ENCODE measurements at regions not wholly inside any gene's neighbourhood (a gene's known extent, or its start where the extent isn't known, plus 50 kb on each side); places are given as distances from the start of the nearest gene placed in this dataset.
"Not testable (repeated sequence)": the region's sequence is repeated elsewhere in the genome, so short reads cannot be mapped to it uniquely, and the experiment has no call there.

DNA sequence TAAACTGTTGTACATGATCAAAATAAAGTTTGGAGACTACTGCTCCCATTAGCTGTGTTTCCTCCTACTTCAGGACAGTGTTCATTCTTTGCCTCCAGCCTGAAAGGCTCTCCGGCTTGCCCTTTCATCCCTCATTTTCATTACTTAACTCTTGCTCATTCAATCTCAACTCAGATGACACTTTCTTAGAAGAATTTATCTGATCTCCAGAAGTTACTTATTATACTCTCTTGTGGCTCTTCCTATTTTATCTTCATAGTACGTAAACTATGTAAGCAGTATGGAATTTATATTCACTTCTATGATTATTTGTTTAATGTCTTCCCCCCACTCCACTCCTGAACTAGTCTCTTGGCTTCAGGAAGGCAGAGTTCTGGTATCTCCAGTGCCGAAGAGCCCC is 1737.9 kb upstream of the C9orf72 start:
- DNase-seq = no peak

DNA sequence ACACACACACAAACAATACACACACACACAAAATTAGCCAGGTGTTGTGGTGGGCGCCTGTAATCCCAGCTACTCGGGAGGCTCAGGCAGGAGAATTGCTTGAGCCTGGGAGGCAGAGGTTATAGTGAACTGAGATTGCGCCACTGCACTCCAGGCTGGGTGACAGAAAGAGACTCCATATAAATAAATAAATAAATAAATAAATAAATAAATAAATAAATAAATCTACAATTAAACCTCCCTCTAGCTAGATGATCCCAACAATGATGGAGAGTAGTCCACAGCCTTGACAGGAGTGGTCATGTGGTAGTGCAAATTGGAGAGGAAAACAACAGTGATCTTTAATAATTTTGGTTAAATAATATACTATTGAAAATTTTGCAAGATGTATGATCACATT is 1739.0 kb upstream of the C9orf72 start:
- DNase-seq = no peak

DNA sequence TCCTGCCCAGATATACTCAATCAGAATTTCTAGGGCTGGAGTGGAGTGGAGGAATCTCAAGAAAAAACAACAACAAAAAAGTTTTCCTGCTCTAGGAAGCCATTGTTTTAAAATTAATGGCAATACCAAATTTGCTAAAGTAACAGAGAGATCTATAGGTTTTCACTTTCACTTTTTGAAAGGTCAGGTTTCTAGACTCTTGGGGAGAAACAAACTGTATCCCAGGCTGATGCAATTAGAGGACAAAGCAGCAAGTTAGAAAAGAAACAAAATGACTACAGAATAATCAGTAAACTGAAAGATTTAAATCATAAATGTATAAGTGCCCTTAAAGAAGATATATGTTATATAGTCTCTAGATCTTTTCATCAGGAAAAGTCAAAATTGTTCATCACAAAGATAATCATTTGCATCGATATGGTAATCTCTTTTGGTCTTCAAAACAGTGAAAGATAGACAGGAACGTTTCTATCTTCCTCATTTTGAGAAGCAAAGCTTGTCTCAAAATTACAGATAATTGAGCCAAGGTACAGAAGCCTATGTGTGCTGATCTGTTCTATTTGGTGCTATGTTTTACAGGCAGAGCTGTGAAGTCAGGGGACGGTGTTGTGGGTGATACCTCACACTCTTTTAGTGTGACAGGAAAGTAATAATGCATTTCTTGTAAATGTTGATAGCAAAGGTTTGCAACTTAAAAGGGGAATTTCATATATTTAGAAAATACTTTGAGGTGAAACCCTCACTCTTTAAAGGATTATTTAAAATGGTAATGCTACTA is 1746.6 kb upstream of the C9orf72 start:
- no peak for DNase-seq

DNA sequence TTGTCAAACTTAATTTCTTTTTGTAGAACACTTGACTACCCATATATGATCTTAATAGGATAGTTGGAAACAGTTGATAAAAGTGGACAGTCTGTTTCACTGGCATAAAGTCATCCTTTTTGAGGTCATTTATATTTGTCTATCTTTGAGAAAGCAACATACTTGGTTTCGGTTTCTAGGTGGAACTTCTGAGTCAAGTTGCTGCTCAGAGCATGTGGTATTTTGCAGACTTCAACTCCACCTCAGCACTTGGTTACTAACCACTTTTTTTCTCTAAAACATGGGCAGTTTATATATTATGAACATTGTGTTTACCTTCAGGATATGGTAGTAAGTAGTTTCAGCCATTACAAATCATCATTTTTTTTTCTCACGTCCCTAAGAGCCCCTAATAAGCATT is 1749.0 kb upstream of the C9orf72 start:
- no peak for DNase-seq

GRCh38 chr9:29325894-29326293 is 1752.6 kb upstream of the C9orf72 start:
- DNase-seq = no peak

GRCh38 chr9:29332789-29333188 is 1759.5 kb upstream of the C9orf72 start:
- no peak for DNase-seq

DNA sequence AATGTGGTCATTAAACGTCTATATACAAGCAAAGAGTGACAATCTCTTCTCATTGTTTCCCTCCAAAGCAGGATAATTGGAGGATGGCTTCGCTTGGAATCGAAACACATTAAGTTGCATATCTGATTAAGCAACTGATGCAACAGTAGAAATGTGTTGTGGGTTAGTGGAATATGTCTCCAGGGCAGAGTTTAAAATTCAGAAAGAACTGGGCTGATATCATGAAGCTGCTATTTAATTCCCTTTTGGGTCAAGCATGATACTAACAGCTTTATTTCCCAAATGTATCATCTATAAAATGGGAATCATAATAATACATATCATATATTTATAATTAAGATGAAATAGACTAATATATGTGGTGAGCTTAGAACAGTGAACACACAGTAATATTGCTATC is 1763.0 kb upstream of the C9orf72 start:
- DNase-seq = no peak

DNA sequence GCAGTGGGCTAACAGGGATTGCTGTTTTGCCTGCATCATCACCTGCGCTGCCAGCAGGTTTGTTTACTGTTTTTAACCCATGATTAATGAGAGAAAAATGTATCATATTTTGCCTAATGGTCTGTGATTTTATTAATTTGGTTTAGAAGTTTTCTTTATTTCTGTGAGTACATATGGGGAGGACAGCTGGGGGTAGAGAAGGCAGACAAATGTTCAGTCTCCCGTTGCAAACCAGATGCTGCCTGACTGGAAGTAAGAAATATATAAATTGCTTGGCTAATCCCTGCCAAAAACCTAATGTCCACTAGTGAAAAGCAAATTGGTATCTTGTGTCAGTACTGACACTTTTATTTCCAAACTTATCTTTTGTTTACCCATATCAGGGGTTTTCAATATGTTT is 1766.1 kb upstream of the C9orf72 start:
- no peak for DNase-seq

DNA sequence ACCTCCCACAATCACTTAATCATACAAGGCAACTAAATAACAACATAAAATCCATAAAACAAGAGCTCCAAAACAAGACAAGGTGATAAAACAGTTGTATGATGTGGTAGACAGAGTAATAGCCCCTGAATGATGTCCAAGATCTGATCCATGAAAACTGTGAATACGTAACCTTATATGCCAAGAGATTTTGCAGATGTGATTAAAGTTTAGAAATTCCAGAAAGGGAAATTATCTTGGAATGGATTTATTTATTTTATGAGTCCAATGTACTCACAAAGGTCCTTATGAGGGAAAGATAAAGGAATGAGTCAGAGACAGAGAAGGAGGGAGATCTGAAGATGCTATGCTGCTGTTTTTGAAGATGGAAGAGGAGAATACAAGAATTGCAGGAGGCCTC is 1775.7 kb upstream of the C9orf72 start:
- no peak for DNase-seq

- DNase-seq = no peak
Observed at GRCh38 chr9:29389421-29389820, 1816.1 kb upstream of the C9orf72 start.

DNA sequence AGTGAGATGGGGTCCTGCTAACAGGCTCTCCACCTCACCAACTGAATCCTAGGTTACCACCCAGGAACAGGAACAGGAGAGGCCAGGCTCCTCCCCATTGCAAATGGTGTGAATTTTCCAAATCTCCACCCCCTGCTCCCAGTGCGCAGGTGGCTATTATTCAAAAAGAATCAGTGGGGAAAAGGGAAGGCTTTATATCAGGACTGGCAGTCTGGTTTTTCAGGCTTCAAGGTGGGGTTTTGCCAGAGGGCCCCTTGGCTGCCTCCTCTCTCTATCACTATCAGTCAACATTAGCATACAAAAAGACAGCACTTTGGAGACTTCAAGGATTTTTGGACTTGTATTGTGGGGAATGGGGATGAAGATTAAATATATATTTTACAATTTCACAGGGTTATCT is 1817.6 kb upstream of the C9orf72 start:
- DNase-seq = no peak

DNA sequence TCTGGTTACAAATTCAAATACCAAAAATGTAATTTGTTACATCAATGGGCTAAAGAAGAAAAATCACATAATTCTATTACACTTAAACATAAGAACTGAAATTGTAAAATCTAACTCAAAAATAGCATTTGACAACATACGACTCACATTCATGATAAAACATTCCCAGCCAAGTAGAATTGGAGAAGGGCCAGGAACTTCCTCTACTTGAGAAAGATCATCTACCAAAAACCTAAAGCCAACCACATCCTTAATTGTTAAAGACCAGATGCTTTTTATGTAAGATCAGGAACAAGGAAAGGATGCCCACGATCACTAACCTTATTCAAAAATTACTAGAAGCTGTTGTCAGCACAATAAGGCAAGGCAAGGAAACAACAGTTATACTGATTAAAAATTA is 1819.8 kb upstream of the C9orf72 start:
- no peak for DNase-seq

- no peak for DNase-seq
Observed at GRCh38 chr9:29394855-29395254, 1821.6 kb upstream of the C9orf72 start.

GRCh38 chr9:29397148-29397547 is 1823.9 kb upstream of the C9orf72 start:
- no peak for DNase-seq

DNA sequence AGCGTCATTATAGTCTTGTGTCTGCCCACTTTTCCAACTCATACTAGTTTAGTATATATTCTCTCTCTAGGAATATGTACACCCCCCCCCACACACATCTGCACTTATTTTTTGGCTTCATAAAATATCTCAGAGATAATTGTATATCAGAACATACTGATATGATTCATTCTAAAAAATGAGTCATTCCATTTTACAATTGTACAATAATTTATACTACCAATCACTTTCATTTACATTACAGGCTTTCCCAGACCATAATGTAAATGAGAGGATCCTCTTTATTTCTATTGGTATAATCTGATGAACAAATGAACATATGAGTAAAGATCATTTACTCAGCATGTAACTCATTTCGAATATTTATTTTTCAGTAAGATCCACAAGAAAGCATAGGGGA is 1842.9 kb upstream of the C9orf72 start:
- no peak for DNase-seq

GRCh38 chr9:29422438-29422837 is 1849.2 kb upstream of the C9orf72 start:
- DNase-seq = no peak

DNA sequence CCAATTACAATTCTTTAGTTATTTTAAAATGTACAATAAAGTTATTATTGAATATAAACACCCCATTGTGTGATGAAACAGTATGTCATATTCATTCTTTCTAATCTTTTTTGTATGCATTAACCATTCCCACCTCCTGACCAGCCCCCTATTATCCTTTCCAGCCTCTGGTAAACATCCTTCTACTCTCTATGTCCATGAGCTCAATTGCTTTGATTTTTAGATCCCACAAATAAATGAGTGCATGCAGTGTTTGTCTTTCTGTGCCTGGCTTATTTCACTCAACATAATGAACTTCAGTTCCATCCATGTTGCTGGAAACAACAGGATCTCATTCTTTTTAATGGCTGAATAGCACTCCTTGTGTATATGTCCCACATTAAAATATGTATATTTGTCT is 1858.9 kb upstream of the C9orf72 start:
- no peak for DNase-seq

- DNase-seq = not testable (repeated sequence)
Observed at GRCh38 chr9:29432656-29433055, 1859.4 kb upstream of the C9orf72 start.

- DNase-seq = no peak
Observed at GRCh38 chr9:29435368-29435767, 1862.1 kb upstream of the C9orf72 start.

GRCh38 chr9:29437526-29437925 is 1864.2 kb upstream of the C9orf72 start:
- DNase-seq = no peak

GRCh38 chr9:29439961-29440360 is 1866.7 kb upstream of the C9orf72 start:
- no peak for DNase-seq

DNA sequence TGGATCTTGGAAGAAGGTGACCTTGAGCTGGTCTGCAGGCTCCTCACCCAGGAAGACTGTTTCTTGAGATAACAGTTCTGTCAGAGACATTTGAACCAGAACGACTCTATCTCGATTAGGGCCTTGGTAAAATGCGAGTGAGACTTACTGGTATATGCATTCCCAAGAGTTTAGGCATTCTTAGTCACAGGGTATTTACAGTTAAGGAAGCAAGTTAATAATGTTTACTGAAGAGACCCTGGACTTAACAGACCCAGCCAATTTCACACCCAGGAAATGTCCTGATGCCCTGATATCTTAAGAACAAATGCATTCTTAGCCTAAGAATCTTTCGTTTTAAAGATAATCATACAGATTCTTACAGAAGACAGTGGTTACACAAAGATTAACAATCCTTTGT is 1867.2 kb upstream of the C9orf72 start:
- DNase-seq = no peak

DNA sequence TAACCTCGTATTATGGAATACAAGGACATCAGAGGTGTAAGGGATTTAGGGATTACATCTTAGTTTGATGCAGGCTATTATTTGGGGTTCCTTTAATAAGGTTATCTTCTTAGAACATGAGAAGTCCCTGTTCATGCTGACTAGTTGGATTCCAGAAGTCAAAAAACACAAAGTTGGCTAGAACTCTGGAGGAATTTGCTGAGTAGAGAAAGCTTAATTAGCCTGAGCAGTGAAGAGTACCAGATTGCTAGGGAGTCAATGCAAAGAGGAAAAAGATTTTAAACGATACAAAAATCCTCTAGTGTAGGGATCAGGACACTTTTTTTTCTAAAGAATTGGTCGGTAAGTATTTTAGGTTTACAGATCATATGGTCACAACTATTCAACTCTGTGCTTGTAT is 1872.5 kb upstream of the C9orf72 start:
- DNase-seq = no peak

DNA sequence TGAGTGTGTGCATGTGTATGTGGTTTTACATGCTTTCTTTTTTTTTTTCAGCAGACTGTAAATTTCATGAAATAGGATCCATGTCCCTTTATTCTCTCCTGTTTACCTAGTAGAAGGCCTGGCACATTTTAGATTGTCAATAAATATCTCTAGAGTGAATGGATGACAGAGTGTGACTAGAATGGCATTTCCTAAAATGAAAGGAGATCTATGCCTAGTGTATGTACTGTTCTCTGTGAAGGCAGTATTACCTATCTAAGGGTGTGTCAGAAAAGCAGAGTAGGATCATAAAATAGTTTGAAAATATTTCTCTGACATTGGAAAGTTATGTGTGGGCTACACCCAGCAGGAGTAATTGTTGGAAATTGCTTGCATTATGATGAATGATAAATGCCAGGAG is 1876.0 kb upstream of the C9orf72 start:
- DNase-seq = no peak

- DNase-seq = not testable (repeated sequence)
Observed at GRCh38 chr9:29450343-29450875, 1877.1 kb upstream of the C9orf72 start.
